HG03064 (cell line): ENCODE measurements at regions not wholly inside any gene's neighbourhood (a gene's known extent, or its start where the extent isn't known, plus 50 kb on each side); places are given as distances from the start of the nearest gene placed in this dataset.
"Not testable (repeated sequence)": the region's sequence is repeated elsewhere in the genome, so short reads cannot be mapped to it uniquely, and the experiment has no call there.

ENCODE experiments used
- ATAC-seq: cut with Tn5 transposase; IDR thresholded peaks from one replicate; pipeline ENCODE4 v1.9.1; 2021; ENCODE audit warnings: low read depth; ENCODE audit not compliant: unreplicated experiment

DNA sequence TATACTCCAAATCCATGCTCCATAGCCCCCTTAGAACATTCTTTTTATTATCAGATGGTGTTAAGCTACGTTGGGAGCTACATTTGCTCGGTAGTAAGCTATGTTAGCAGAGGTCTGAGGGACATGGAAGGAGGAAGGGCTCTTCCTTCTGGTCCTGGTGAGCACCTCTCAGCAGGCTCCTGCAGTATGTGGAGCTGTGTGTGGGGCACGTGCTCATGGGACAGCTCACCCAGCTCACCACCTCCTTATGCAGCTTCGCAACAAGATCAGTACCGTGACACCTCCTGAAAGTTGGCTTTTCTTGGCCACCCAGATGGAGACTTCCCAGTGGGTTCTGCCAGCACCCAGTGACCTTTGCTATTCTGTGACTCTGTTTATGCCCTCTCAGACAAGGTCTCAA is 400.5 kb upstream of the SLC10A2 start:
- no peak for ATAC-seq

- ATAC-seq = not testable (repeated sequence)
Measured at GRCh38 chr13:103460246-103460645, 394.0 kb upstream of the SLC10A2 start.

DNA sequence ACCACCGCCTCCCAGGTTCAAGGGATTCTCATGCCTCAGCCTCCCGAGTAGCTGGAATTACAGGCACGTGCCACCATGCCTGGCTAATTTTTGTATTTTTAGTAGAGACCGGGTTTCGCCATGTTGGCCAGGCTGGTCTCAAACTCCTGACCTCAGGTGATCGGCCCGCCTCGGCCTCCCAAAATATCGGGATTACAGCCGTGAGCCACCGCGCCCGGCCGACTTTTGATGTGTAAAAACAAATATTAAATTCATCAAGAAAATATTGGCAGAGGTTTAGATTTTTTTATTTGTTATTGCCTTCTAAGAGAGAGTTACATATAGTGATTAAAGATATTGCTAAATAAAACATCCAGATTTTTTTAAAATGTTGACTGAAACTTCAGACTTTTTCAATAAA is 390.8 kb upstream of the SLC10A2 start:
- not testable (repeated sequence) for ATAC-seq

DNA sequence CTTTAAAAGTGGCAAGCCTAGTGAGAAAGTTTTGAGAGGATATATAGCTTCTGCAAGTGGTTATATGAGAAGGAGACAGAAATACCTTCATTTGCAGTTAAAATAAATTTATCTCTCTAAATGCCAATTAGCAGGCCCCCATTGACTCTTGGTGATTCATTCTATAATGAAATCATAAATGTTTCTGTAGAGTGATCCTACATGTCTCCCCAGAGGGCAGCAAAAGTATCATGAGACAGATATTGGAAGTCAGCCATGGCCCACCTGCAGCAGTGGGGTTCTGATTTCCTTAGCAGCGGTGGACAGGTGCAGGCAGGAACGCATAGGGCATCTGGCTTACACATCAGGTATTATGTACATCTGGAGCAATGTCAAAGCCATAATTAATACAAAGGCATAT is 385.4 kb upstream of the SLC10A2 start:
- no peak for ATAC-seq

GRCh38 chr13:103443604-103444003 is 377.4 kb upstream of the SLC10A2 start:
- ATAC-seq = no peak

DNA sequence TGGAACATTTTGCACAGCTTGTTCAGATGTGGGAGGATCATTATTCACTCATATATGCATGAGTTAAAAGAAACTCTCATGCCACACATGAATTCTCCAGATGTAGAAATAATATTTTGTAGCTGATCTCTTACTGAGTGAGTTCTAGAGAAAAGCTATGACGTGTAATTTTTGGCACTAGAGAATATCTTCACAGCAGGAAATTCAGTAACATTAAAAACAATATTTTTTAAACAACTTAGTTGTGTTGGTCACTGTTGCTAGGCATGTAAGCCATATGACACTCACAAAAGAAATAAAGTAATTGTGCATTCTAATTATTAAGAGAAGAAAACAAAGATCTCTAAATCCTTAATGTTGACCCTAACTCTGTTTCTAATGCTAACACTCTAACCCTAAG is 371.4 kb upstream of the SLC10A2 start:
- no peak for ATAC-seq

GRCh38 chr13:103436057-103436654 is 369.9 kb upstream of the SLC10A2 start:
- ATAC-seq = no peak

GRCh38 chr13:103431856-103432255 is 365.6 kb upstream of the SLC10A2 start:
- no peak for ATAC-seq

GRCh38 chr13:103430368-103430767 is 364.2 kb upstream of the SLC10A2 start:
- ATAC-seq = no peak

DNA sequence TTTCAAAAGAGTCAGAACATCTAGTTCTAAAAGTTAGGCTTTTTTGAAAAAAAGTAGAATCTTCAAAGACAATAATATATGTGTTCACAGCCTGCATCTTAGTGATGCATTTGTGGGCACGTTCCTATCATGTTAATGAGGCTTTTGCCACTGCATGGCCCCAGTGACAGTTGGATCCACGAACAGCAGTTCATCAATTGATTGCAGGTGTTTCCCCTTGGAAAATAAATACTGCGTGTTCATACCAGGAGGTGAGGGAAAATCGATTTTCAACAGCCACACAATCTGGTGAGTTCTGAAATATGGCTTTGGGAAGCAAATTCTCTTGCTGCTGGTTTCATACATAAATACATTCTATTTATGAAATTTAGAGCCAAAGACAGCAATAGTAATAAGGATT is 343.8 kb upstream of the SLC10A2 start:
- ATAC-seq = no peak

DNA sequence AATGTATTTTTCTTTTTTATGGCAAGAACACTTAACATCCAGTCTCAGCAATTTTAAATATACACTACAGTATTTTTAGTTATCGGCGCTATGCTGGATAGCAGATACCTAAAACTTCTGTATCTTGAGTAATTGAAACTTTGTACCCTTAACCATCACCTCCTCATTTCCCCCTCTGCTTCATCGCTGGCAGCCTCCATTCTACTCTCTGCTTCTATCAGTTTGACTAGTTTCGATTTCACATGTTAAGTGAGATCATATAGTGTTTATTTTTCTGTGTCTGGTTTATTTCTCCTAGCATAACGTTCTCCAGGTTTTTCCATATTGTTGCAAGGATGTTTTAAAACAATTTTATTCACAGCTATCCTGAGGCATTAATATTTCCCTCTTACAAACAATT is 340.8 kb upstream of the SLC10A2 start:
- no peak for ATAC-seq

GRCh38 chr13:103405297-103405696 is 339.1 kb upstream of the SLC10A2 start:
- no peak for ATAC-seq

- no peak for ATAC-seq
Measured at GRCh38 chr13:103403814-103404213, 337.6 kb upstream of the SLC10A2 start.

DNA sequence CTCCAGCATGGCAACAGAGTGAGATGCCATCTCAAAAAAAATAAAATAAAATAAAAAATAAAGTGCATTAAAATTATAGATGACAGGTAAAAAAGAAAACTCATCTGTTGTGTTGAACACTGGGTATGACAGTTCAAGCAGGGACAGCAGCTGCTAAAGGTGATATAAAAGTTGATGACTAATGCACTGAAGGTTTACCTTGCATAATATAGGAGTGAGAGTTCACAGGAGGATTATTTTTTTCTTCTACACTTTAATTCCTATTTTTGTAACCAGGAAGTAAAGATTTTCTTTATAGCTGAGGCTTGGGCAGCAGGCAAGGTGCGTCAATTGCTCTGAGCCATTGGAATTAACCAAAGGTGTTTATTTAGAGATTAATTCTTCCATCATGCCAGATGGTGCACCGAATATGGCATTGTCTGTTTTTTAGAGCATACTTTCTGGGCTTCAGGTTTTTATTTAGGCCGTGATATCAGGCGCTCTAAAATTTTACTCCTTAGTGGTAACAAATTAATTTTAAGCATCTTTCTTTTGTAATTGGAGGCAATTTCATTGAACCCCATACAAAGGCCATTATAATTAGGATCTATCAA is 337.0 kb upstream of the SLC10A2 start:
- no peak for ATAC-seq

DNA sequence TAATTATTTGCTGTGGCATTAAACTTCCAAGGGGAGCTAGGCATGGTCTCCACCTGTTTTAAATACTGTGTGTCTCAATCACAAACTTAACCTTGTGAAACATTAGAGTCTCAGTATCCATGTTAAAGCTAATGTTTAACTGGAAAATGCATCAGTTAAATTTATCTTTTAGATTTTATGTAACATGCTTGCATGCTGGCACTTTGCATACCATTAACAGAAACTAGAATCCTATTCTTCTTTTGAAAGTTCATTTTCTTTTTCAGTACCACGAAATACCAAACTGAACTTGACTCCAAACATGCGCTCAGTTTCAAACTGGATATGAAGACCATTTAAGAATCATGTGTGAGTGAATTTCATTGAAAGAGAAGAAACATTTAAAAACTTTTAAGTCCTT is 328.9 kb upstream of the SLC10A2 start:
- ATAC-seq = no peak

DNA sequence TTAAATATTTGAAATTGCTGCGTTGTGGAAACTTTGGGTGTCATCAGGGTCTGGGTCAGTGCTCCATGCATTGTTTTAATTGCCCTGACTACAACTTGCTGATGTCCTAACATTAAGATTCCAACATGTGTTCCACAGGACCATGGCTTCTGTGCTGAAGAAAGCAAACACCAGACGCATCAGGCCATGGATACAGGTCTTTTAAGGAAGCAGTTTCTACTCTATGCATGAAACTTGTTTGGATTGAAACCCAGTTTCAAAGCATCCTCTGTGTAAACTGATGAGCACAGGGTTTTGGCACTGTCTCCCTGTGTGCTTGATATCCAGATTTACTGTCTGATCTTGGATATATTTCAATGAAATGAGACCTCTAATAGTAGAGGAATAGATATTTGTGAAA is 328.4 kb upstream of the SLC10A2 start:
- ATAC-seq = no peak

GRCh38 chr13:103391936-103392335 is 325.7 kb upstream of the SLC10A2 start:
- no peak for ATAC-seq

- no peak for ATAC-seq
Measured at GRCh38 chr13:103388839-103389238, 322.6 kb upstream of the SLC10A2 start.

DNA sequence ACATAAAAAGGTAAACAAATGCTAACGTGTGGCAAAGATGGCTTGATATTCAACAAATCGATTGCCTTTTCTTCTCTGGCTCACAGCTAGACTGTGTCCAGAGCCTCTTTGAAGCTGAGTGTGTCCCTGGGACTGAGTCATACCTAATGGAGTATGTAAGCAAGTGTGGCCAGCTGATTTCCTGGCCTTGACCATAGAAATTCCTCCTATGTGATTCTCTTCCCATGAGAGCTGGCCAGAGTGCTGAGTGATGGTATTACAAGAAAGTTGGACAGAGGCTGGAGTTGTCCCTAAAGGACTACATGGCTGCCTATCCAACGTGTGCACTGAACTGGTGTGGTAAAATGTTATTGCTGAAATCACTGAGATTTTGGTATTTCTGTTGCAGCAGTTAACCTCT is 320.1 kb upstream of the SLC10A2 start:
- no peak for ATAC-seq

GRCh38 chr13:103373916-103374315 is 307.7 kb upstream of the SLC10A2 start:
- ATAC-seq = no peak

GRCh38 chr13:103371271-103371670 is 305.1 kb upstream of the SLC10A2 start:
- no peak for ATAC-seq

GRCh38 chr13:103370790-103371189 is 304.6 kb upstream of the SLC10A2 start:
- no peak for ATAC-seq
